ENCODE measurements at regions not wholly inside any gene's neighbourhood (a gene's known extent, or its start where the extent isn't known, plus 50 kb on each side); places are given as distances from the start of the nearest gene placed in this dataset.

- no peak for TF ChIP-seq ZNF143 (CRISPR knock-in tag; IDR thresholded peaks at IDR 0.05)
- no peak for TF ChIP-seq ZKSCAN8 (CRISPR knock-in tag; IDR thresholded peaks at IDR 0.05)
- no peak for TF ChIP-seq CREBBP (IDR thresholded peaks at IDR 0.05; ENCODE audit: low read depth, low read length)
- no peak for TF ChIP-seq TFAP4 (CRISPR knock-in tag; IDR thresholded peaks at IDR 0.05; ENCODE audit: borderline replicate concordance)
Observed at GRCh38 chr16:55403464-55403863, 75.5 kb upstream of the MMP2 start (continued).

GRCh38 chr16:55406651-55407050, 72.3 kb upstream of the MMP2 start:
- TF ChIP-seq NR2F6 (CRISPR knock-in tag; IDR thresholded peaks at IDR 0.05) (no peak), SAP30 (IDR thresholded peaks at IDR 0.05; ENCODE audit: borderline replicate concordance, insufficient read depth, low read depth, low read length, poor library complexity, severe bottlenecking) (no peak), FOXJ3 (CRISPR knock-in tag; IDR thresholded peaks at IDR 0.05) (no peak), ZNF707 (CRISPR knock-in tag; conservative IDR thresholded peaks at IDR 0.05) (no peak), GATA2 (CRISPR knock-in tag; IDR thresholded peaks at IDR 0.05) (no peak), AFF4 (CRISPR knock-in tag; IDR thresholded peaks at IDR 0.05) (no peak), RHOXF2B (CRISPR knock-in tag; conservative IDR thresholded peaks at IDR 0.05) (no peak), TSC22D4 (tag; IDR thresholded peaks at IDR 0.05) (no peak)
- BruUV-seq (replicated peaks) = no TSS peak
- intact Hi-C loops (cut with micrococcal nuclease) = no loop called here
- ATAC-seq = no peak
- Histone ChIP-seq H3K4me3 (no peak overlapping the region), H4K20me1 (replicated peaks; ENCODE audit: control insufficient read depth, insufficient read depth, low read length) (no peaks in the 10 kb centered on the region), H3K27me3 (ENCODE audit: control insufficient read depth in 2 of 2, insufficient read depth in 2 of 2, low read length in 2 of 2) (no peaks in the 10 kb centered on the region; a peak in 1 of 5 replicates), H3K4me2 (ENCODE audit: insufficient read depth, low read length) (no peak overlapping the region), H3K9me3 (replicated peaks; ENCODE audit: control insufficient read depth, insufficient read depth, low read depth, low read length) (no peaks in the 10 kb centered on the region), H3K9me1 (ENCODE audit: control insufficient read depth, insufficient read depth, low read length) (no peaks in the 10 kb centered on the region), H3K27ac (ENCODE audit: extremely low read depth, low read depth, low read length) (no peak overlapping the region), H3K36me3 (ENCODE audit: control insufficient read depth, insufficient read depth, low read length) (no peaks in the 10 kb centered on the region), H3K4me1 (replicated peaks in 1 of 2; ENCODE audit: control insufficient read depth in 2 of 2, insufficient read depth in 2 of 2, low read length in 2 of 2) (no peaks in the 10 kb centered on the region), H3K9ac (ENCODE audit: insufficient read depth in 1 of 2, low read depth in 2 of 2, low read length in 2 of 2) (no peak overlapping the region), H3K79me2 (ENCODE audit: control insufficient read depth, insufficient read depth, low read length) (no peaks in the 10 kb centered on the region), H2AFZ (ENCODE audit: low read depth, low read length) (no peak overlapping the region)
- DNase-seq (ENCODE audit: extremely low read depth in 1 of 4, low spot score in 3 of 4) = no peak
- in situ Hi-C loops (cut with MboI) = no loop called here
- CTCF ChIA-PET (ENCODE audit: low intra/inter-chr PET ratio) = no interaction called here
- 0% methylated on average over 1 of the region's 2 CpGs for WGBS (ENCODE audit: insufficient coverage, low coverage, missing lambda C conversion rate)
- POLR2A ChIA-PET = interaction anchor here (0.8 kb wide), 1 partner anchor 460 kb away, joined by 3 read pairs; no protein-coding TSS in a partner anchor
- no peak for FAIRE-seq
